ENCODE measurements at regions not wholly inside any gene's neighbourhood (a gene's known extent, or its start where the extent isn't known, plus 50 kb on each side); places are given as distances from the start of the nearest gene placed in this dataset.
"Not testable (repeated sequence)": the region's sequence is repeated elsewhere in the genome, so short reads cannot be mapped to it uniquely, and the experiment has no call there.

DNA sequence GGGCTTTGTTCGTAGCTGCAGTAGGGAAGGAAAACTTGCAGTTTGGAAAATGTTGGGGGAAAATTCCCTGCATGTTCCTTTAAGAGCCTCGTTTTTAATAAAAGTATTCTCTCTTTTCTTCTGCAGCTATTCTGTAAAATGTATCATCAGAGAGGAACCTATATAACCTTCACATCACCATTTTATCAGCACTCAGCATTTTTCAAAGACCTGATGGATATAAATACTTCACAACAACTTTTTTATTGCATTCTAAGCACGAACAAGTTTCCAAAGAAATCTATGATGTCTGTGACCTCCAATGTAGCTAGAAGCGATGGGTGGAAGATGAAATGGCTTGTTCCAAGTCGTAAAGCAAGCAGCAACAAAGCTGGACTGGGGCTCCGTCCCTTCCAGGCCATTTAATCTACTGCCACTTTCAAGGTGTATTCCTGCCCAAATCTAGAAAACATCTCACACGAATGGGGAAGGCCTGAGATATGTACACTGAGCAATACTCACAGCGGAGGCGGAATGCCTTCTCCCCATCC is 84.0 kb downstream of the NSUN2 start:
- H3K4me3 ChIP-seq (ENCODE audit: low read depth, low read length): no peak overlapping the region
- no peaks in the 10 kb centered on the region for H3K4me1 ChIP-seq (ENCODE audit: control insufficient read depth, insufficient read depth, low read length)
- POLR2A ChIA-PET: no interaction called here
- no peak overlapping the region for H3K27ac ChIP-seq (ENCODE audit: extremely low read depth, low read depth, low read length)
- no peaks in the 10 kb centered on the region for H3K36me3 ChIP-seq (ENCODE audit: control insufficient read depth in 2 of 2, insufficient read depth in 1 of 2, low read length in 2 of 2)
- H3K9me3 ChIP-seq (ENCODE audit: control insufficient read depth, insufficient read depth, low read depth, low read length): no peaks in the 10 kb centered on the region
- TF ChIP-seq SCRT1 (tag by site-specific recombination; IDR thresholded peaks at IDR 0.05; ENCODE audit: borderline replicate concordance) (no peak), ZNF571 (tag by site-specific recombination; IDR thresholded peaks at IDR 0.05) (no peak), ZNF341 (tag by site-specific recombination; IDR thresholded peaks at IDR 0.05; ENCODE audit: low read depth) (no peak), REST (tag by site-specific recombination; IDR thresholded peaks at IDR 0.05) (no peak), ZNF19 (tag by site-specific recombination; IDR thresholded peaks at IDR 0.05; ENCODE audit: low read depth) (no peak), YY2 (tag by site-specific recombination; IDR thresholded peaks at IDR 0.05) (no peak), ZBTB8A (tag by site-specific recombination; IDR thresholded peaks at IDR 0.05) (no peak), ZNF521 (tag by site-specific recombination; IDR thresholded peaks at IDR 0.05) (no peak), ZFP3 (tag by site-specific recombination; IDR thresholded peaks at IDR 0.05; ENCODE audit: low read depth) (no peak), ZNF2 (tag by site-specific recombination; IDR thresholded peaks at IDR 0.05) (no peak), ZNF510 (tag by site-specific recombination; IDR thresholded peaks at IDR 0.05; ENCODE audit: insufficient replicate concordance) (no peak), ZNF555 (tag by site-specific recombination; conservative IDR thresholded peaks at IDR 0.05) (no peak), ZNF157 (tag by site-specific recombination; IDR thresholded peaks at IDR 0.05) (no peak), BCL11B (tag by site-specific recombination; IDR thresholded peaks at IDR 0.05; ENCODE audit: low read depth) (no peak), YY1 (tag by site-specific recombination; IDR thresholded peaks at IDR 0.05) (no peak), ZNF514 (tag by site-specific recombination; IDR thresholded peaks at IDR 0.05) (no peak)
- CTCF ChIA-PET: no interaction called here

DNA sequence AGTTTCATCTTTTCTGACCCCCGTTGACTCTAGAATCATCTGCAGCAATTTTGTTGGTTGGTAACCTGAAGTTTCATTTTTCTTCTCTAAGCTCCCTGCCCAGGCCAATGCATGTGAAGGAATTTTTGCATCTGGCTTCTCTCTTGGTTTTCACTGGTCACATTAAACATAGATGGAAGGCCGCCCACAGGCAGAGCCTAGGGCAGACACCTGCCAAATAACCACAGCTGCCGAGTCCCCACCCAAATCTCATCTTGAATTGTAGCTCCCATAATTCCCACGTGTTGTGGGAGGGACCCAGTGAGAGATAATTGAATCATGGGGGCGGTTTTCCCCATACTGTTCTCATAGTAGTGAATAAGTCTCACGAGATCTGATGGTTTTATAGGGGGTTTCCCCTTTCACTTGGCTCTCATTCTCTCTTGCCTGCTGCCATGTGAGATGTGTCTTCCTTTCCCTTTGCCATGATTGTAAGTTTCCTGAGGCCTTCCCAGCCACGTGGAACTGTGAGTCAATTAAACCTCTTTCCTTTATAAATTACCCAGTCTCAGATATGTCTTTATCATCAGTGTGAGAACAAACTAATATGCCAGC is 84.8 kb downstream of the NSUN2 start:
- POLR2A ChIA-PET; H3K36me3 ChIP-seq (ENCODE audit: control insufficient read depth in 2 of 2, insufficient read depth in 1 of 2, low read length in 2 of 2); H3K27ac ChIP-seq (ENCODE audit: extremely low read depth, low read depth, low read length); H3K4me3 ChIP-seq (ENCODE audit: low read depth, low read length); H3K4me1 ChIP-seq (ENCODE audit: control insufficient read depth, insufficient read depth, low read length); H3K9me3 ChIP-seq (ENCODE audit: control insufficient read depth, insufficient read depth, low read depth, low read length): not testable (repeated sequence)
- CTCF ChIA-PET: interaction anchor here (0.6 kb wide), 1 partner anchor 11 kb away, joined by 3 read pairs; no protein-coding TSS in a partner anchor

DNA sequence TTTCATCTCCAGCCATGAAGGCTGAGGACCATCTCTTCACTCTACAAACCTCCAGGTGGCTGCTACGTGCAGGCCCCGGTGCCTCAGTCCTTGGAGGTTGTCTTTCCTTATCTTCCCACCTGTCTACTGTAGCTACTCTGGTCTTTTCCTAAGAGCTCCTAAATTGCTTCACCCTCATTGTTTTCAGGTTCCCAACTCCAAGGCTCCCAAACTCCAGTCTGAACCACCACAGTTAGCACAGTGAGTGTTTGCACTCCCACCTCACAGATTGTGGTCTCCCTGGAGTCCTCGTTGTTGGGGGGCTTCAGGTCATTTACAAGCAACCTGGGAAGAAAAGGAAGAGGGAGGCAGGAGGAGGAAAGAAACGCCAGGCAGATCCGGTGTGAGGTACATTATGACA is 85.3 kb downstream of the NSUN2 start:
- H3K36me3 ChIP-seq (ENCODE audit: control insufficient read depth in 2 of 2, insufficient read depth in 1 of 2, low read length in 2 of 2): no peaks in the 10 kb centered on the region
- no peaks in the 10 kb centered on the region for H3K9me3 ChIP-seq (ENCODE audit: control insufficient read depth, insufficient read depth, low read depth, low read length)
- no peak overlapping the region for H3K4me3 ChIP-seq (ENCODE audit: low read depth, low read length)
- CTCF ChIA-PET: interaction anchor here (0.6 kb wide), 1 partner anchor 10 kb away, joined by 3 read pairs; no protein-coding TSS in a partner anchor
- H3K27ac ChIP-seq (ENCODE audit: extremely low read depth, low read depth, low read length): no peak overlapping the region
- POLR2A ChIA-PET: no interaction called here
- no peaks in the 10 kb centered on the region for H3K4me1 ChIP-seq (ENCODE audit: control insufficient read depth, insufficient read depth, low read length)
- TF ChIP-seq ZNF747 (tag by site-specific recombination; IDR thresholded peaks at IDR 0.05): no peak
- TF ChIP-seq WT1 (tag by site-specific recombination; IDR thresholded peaks at IDR 0.05): no peak
- no peak for TF ChIP-seq ZNF560 (tag by site-specific recombination; IDR thresholded peaks at IDR 0.05; ENCODE audit: borderline replicate concordance)
- TF ChIP-seq, protein P1, sequence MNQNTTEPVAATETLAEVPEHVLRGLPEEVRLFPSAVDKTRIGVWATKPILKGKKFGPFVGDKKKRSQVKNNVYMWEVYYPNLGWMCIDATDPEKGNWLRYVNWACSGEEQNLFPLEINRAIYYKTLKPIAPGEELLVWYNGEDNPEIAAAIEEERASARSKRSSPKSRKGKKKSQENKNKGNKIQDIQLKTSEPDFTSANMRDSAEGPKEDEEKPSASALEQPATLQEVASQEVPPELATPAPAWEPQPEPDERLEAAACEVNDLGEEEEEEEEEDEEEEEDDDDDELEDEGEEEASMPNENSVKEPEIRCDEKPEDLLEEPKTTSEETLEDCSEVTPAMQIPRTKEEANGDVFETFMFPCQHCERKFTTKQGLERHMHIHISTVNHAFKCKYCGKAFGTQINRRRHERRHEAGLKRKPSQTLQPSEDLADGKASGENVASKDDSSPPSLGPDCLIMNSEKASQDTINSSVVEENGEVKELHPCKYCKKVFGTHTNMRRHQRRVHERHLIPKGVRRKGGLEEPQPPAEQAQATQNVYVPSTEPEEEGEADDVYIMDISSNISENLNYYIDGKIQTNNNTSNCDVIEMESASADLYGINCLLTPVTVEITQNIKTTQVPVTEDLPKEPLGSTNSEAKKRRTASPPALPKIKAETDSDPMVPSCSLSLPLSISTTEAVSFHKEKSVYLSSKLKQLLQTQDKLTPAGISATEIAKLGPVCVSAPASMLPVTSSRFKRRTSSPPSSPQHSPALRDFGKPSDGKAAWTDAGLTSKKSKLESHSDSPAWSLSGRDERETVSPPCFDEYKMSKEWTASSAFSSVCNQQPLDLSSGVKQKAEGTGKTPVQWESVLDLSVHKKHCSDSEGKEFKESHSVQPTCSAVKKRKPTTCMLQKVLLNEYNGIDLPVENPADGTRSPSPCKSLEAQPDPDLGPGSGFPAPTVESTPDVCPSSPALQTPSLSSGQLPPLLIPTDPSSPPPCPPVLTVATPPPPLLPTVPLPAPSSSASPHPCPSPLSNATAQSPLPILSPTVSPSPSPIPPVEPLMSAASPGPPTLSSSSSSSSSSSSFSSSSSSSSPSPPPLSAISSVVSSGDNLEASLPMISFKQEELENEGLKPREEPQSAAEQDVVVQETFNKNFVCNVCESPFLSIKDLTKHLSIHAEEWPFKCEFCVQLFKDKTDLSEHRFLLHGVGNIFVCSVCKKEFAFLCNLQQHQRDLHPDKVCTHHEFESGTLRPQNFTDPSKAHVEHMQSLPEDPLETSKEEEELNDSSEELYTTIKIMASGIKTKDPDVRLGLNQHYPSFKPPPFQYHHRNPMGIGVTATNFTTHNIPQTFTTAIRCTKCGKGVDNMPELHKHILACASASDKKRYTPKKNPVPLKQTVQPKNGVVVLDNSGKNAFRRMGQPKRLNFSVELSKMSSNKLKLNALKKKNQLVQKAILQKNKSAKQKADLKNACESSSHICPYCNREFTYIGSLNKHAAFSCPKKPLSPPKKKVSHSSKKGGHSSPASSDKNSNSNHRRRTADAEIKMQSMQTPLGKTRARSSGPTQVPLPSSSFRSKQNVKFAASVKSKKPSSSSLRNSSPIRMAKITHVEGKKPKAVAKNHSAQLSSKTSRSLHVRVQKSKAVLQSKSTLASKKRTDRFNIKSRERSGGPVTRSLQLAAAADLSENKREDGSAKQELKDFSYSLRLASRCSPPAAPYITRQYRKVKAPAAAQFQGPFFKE (tag by site-specific recombination; IDR thresholded peaks at IDR 0.05; ENCODE audit: borderline replicate concordance): no peak
- TF ChIP-seq ZNF354C (tag by site-specific recombination; IDR thresholded peaks at IDR 0.05; ENCODE audit: borderline replicate concordance, low read depth): no peak
- no peak for TF ChIP-seq ZNF521 (tag by site-specific recombination; IDR thresholded peaks at IDR 0.05)
- no peak for TF ChIP-seq ZSCAN16 (tag by site-specific recombination; IDR thresholded peaks at IDR 0.05)
- TF ChIP-seq ZNF670 (tag by site-specific recombination; IDR thresholded peaks at IDR 0.05; ENCODE audit: low read depth): no peak
- no peak for TF ChIP-seq ZNF843 (tag by site-specific recombination; IDR thresholded peaks at IDR 0.05)

Data from HEK293 (cell line).